OCI-LY7 (cell line): ENCODE measurements at regions not wholly inside any gene's neighbourhood (a gene's known extent, or its start where the extent isn't known, plus 50 kb on each side); places are given as distances from the start of the nearest gene placed in this dataset.

Source experiments
- EZH2phosphoT487 ChIP-seq: fragments of 200-600 bp; sonication (generic); IDR thresholded peaks from 2 replicates; pipeline ENCODE4 v1.6.1; 2018; ENCODE audit warnings: low read depth, borderline replicate concordance, mild to moderate bottlenecking, mixed run types, antibody characterized with exemption, low read length, moderate library complexity, mixed read lengths
- TF ChIP-seq, protein P1 (sequence below): fragments of 200-600 bp; sonication (generic); conservative IDR thresholded peaks from 2 replicates; pipeline ENCODE4 v1.5.1; 2014; ENCODE audit warnings: mild to moderate bottlenecking, antibody characterized with exemption, low read length, moderate library complexity, mixed read lengths

DNA sequence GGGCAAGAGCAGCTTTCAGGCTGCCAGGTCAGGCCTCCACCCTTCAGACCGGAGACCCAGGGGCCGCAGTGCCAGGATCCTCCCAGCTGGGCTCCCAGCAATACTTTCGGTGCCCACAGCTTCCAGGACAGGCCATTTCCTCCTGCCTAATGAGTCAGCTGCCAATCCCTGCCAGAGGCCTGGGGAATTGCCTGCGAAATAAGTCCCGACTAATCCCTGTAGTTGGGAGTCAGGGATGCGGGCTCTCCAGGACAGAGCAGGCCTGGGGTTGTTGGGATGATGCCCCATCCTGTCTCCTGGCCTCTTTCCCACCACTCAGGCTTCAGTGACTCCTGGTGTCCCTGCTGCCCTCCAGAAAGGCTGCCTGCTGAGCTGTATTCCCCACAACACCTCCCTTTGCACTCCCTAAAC, 143.5 kb upstream of the UNC5B start:
- TF ChIP-seq, protein P1, sequence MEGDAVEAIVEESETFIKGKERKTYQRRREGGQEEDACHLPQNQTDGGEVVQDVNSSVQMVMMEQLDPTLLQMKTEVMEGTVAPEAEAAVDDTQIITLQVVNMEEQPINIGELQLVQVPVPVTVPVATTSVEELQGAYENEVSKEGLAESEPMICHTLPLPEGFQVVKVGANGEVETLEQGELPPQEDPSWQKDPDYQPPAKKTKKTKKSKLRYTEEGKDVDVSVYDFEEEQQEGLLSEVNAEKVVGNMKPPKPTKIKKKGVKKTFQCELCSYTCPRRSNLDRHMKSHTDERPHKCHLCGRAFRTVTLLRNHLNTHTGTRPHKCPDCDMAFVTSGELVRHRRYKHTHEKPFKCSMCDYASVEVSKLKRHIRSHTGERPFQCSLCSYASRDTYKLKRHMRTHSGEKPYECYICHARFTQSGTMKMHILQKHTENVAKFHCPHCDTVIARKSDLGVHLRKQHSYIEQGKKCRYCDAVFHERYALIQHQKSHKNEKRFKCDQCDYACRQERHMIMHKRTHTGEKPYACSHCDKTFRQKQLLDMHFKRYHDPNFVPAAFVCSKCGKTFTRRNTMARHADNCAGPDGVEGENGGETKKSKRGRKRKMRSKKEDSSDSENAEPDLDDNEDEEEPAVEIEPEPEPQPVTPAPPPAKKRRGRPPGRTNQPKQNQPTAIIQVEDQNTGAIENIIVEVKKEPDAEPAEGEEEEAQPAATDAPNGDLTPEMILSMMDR, result no peak
- TF ChIP-seq EZH2phosphoT487, result no peak
